ENCODE measurements at regions not wholly inside any gene's neighbourhood (a gene's known extent, or its start where the extent isn't known, plus 50 kb on each side); places are given as distances from the start of the nearest gene placed in this dataset.
"Not testable (repeated sequence)": the region's sequence is repeated elsewhere in the genome, so short reads cannot be mapped to it uniquely, and the experiment has no call there.

DNA sequence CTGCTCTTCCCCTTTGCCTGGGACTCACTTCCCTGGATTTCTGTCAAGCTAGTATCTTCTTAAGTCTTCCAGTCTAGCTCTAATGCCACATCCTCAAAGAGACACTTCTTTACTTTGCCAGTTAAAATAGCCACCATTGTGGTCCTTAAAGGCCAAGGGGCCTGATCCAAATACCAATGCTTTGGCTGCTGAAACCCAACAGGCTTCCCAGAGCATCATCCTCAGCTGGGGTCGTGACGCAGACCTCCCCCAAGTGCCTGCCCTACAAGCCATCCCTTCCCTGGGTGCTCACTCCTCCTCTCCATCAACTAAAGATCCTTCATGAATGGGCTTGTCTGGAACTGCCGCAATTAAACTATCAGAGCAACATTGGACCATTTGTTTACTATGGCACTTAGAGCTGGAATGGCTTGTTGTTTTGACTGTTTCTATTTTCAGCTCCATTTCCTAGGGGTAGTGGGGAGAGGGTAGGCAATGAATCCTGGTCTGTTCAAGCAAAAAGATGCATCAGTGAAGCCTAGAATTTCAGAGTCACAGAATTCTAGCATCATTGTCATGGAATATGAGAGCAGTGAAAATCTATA lies 79.6 kb upstream of the SIRPA start:
- in situ Hi-C loops (cut with HindIII; ENCODE audit: low pct_unique_long_range_greater_than_20kb, low sequenced_read_pairs) = no loop called here

DNA sequence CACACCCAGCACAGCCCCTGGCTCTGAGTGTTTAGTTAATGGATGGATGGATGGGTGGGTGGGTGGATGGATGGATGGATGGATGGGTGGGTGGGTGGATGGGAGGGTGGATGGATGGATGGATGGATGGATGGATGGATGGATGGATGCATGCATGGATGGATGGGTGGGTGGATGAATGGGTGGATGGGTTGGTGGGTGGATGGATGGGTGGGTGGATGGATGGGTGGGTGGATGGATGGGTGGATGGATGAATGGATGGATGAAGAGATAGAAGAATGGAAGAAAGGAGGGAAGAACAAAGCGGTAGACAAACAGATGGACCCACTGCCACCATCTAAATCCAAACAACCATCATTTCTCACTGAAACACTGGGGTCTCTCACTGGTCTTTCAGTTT lies 80.3 kb upstream of the SIRPA start:
- in situ Hi-C loops (cut with HindIII; ENCODE audit: low pct_unique_long_range_greater_than_20kb, low sequenced_read_pairs); DNase-seq (ENCODE audit: low read depth, low spot score): not testable (repeated sequence)

More for the DNA sequence above, 79.6 kb upstream of the SIRPA start:
- DNase-seq (ENCODE audit: low read depth, low spot score) = no peak

GRCh38 chr20:1813674-1814635 lies 81.3 kb upstream of the SIRPA start:
- DNase-seq (ENCODE audit: low read depth, low spot score) = no peak
- in situ Hi-C loops (cut with HindIII; ENCODE audit: low pct_unique_long_range_greater_than_20kb, low sequenced_read_pairs) = no loop called here

- in situ Hi-C loops (cut with HindIII; ENCODE audit: low pct_unique_long_range_greater_than_20kb, low sequenced_read_pairs) = no loop called here
- no peak for DNase-seq (ENCODE audit: low read depth, low spot score)
Measured at GRCh38 chr20:1813101-1813529, 82.1 kb upstream of the SIRPA start.

DNA sequence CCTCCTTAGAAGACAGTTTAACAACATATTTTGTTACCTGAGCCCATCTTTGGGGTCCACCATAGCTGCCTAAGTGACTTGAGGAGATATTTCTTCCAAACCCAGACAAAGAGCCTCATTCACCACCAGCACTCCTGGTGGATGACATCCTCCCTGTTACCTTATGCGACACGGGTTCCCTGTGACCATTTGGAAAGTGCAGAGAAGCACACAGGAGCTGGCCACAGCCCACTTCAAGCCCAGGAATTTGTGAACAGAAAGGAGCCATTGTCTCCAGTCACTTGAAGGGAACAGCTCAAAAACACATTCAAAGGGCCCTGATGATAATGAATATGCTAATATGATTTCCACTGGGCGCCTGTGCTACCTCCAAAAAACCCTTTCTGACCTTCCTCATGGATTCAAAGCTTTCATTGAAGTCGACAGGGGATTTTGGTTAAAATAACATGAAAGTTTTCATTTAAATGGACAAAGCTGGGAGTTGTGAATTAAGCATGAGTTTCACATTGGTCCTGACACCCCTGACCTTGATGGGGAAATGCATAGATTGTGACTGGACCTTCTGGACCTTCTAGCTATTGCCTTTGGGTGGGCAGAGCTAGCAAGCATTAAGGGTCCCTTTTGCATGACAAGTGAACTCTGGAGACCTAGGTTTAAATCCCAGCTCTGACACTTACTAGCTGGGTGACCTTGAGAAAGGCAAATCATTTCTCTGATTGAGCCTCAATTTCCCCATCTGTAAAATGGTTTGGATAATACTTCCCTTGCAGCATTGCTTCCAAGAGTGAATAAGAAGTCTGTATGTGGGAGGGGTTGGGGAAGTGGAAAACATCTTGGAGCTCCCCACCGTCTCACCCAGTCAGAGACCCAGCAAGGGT lies 83.3 kb upstream of the SIRPA start:
- DNase-seq (ENCODE audit: low read depth, low spot score) = peak; percentile 84
- in situ Hi-C loops (cut with HindIII; ENCODE audit: low pct_unique_long_range_greater_than_20kb, low sequenced_read_pairs) = no loop called here

DNA sequence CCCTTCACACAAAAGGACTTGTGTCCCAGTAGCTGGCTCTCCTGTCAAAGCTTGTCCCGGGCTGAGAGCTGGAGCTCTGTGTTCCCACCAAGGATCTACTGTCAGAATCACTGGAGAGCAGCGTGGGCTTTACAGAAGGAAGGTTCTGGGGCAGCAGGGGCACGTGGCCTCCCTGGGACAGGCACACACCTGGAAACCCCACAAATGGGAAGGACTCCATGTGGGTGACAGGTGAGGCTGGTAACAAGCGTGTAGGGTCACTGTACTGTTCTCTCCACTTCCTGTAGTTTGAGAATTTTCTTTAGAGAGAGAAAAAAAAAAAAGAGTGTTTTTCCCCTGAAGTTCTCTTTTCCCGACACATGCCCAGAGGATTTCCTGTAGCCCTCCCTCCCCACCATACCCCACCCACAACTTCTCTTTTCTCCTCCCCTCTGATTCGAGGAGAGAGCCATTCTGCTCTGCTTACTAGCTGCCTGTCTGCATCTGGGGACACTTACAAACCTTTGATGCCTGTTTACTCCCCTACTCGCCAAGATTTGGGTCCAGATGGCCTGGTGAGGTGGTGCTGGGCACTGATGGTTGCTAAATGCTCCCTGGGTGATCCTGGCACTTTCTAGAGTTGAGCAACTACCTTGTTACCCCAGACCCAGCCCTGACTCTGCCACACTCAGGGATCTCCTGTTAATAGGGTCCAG lies 84.1 kb upstream of the SIRPA start:
- DNase-seq (ENCODE audit: low read depth, low spot score) = no peak
- in situ Hi-C loops (cut with HindIII; ENCODE audit: low pct_unique_long_range_greater_than_20kb, low sequenced_read_pairs) = no loop called here

- in situ Hi-C loops (cut with HindIII; ENCODE audit: low pct_unique_long_range_greater_than_20kb, low sequenced_read_pairs) = no loop called here
- no peak for DNase-seq (ENCODE audit: low read depth, low spot score)
Measured at GRCh38 chr20:1810572-1810925, 84.7 kb upstream of the SIRPA start.

GRCh38 chr20:1809611-1810510 lies 85.3 kb upstream of the SIRPA start:
- in situ Hi-C loops (cut with HindIII; ENCODE audit: low pct_unique_long_range_greater_than_20kb, low sequenced_read_pairs) = no loop called here
- no peak for DNase-seq (ENCODE audit: low read depth, low spot score)

DNA sequence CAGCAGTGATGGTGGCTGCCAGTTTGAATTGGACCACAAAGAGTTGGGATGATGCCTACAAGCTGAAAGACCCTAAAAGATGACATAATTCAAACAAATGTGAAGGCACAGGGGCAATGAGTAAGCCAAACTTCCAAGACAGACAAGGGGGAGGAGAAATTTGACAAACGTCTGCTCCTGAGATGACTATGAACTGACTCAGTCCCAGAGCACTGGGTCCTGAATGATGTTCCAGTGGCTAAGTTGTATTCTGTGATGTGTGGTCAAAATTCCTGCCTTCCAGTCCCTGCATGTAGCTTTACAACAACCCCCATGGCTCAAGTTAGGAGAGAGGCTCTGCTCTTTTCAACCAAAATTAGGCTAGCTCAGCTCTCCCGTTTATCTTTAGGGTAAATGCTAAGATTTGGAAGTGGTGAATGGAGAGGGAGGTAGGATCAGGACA lies 86.1 kb upstream of the SIRPA start:
- in situ Hi-C loops (cut with HindIII; ENCODE audit: low pct_unique_long_range_greater_than_20kb, low sequenced_read_pairs) = no loop called here

DNA sequence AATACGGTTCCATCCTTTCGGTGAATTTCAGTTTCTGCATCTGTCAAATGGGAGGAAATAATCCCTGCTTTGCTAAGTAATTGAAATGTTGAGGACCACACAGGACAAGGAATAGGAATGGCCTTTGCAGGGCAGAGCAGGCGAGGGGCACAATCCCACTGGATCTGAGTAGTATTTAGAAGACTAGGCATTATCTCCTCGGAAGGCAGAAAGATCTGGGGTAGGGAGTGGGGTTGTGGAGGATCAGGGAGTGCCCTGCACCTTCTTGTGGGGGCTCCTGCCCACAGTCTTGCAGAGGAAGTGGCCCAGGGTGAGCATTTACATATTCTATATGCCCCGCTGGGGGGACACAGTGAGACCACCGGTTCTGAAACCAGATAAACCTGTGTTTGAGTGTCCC lies 87.1 kb upstream of the SIRPA start:
- in situ Hi-C loops (cut with HindIII; ENCODE audit: low pct_unique_long_range_greater_than_20kb, low sequenced_read_pairs) = no loop called here

More for the DNA sequence above, 86.1 kb upstream of the SIRPA start:
- DNase-seq (ENCODE audit: low read depth, low spot score) = no peak

DNA sequence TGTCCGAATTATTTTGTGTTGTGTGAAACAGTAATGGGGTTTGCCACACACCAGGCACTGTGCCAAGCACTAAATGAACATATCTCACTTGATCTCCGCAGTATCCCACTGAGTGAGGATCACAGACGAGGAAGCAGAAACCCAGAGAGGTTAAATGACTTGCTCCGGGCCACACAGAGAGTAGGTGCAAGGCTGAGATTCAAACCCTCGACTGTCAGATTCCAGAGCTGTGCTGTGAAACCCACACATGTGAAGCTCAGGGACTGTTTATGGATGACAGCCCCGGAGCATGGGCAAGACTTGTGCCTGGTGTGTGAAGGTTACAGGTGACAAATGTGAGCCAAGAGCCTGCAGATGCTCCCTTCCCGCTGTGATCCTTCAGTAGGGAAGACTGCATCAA lies 87.8 kb upstream of the SIRPA start:
- in situ Hi-C loops (cut with HindIII; ENCODE audit: low pct_unique_long_range_greater_than_20kb, low sequenced_read_pairs) = no loop called here
- DNase-seq (ENCODE audit: low read depth, low spot score) = no peak

More for the DNA sequence above, 87.1 kb upstream of the SIRPA start:
- DNase-seq (ENCODE audit: low read depth, low spot score) = no peak

DNA sequence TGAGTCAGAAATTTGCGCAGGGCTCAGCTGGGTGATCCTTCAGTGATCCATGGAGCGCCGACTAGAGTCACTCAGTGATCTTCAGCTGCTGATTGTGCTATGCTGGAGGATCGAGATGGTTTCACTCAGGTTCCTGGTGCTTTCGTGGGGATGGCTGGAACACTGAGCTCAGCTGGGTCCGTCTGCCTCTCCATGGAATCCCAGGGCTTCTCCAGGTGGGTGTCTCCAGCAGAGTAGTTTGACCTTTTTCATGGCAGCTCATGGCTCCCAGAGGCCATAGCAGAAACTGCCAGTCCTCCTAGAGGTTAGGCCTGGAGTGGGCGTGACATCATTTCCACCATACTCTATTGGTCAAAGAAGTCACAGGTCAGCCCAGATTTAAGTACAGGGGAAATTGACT lies 88.8 kb upstream of the SIRPA start:
- DNase-seq (ENCODE audit: low read depth, low spot score) = peak; percentile 28
- in situ Hi-C loops (cut with HindIII; ENCODE audit: low pct_unique_long_range_greater_than_20kb, low sequenced_read_pairs) = no loop called here

- in situ Hi-C loops (cut with HindIII; ENCODE audit: low pct_unique_long_range_greater_than_20kb, low sequenced_read_pairs) = no loop called here
- no peak for DNase-seq (ENCODE audit: low read depth, low spot score)
Measured at GRCh38 chr20:1805816-1806215, 89.4 kb upstream of the SIRPA start.

GRCh38 chr20:1805161-1805581 lies 90.0 kb upstream of the SIRPA start:
- DNase-seq (ENCODE audit: low read depth, low spot score) = no peak
- in situ Hi-C loops (cut with HindIII; ENCODE audit: low pct_unique_long_range_greater_than_20kb, low sequenced_read_pairs) = no loop called here

DNA sequence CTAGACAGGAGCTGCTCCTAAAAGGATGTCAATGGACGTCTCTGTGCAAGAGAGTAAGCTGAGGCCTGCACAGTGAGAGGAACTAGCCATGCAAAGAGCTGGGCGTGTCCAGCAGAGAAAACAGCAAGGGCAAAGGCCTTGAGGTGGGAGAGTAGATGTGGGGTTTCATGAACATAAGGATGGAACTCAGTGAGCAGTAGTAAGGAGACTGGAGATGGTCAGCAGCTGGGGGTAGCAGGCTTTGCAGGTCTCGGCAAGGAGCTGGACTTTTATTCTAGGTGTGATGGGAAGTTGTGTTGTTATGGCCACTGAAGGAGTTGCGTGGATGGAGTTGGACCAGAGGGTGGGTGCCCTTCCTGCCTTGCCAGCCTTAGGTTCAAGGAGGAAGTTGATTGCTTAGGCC lies 90.7 kb upstream of the SIRPA start:
- DNase-seq (ENCODE audit: low read depth, low spot score) = no peak

DNA sequence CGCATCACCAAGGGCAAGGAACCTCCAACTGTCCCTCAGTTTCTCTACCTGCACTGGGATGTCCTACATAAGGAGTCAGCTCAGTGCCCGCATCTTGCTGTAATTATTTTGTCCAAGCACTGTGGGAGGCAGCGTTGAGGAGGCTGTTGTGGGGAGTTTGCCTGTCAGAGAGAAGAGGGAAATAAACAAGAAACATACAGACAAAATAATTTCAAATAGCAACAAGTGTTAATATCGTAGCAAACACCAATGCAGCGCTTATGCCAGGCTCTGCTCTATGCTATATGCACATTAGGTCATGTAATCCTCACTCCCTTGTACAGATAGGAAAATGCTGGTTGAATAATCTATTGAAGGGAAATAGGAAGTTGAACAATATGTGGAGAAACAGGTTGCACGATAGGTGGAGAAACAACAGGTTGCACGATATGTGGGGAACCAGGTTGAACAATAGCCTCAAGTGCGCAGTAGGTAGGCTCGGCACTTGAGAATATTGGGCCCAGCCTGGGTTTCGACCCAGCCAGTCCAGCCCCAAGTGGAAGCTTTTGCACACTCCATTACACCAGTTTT lies 91.2 kb upstream of the SIRPA start:
- no peak for DNase-seq (ENCODE audit: low read depth, low spot score)
- in situ Hi-C loops (cut with HindIII; ENCODE audit: low pct_unique_long_range_greater_than_20kb, low sequenced_read_pairs) = no loop called here

More for the DNA sequence above, 90.7 kb upstream of the SIRPA start:
- in situ Hi-C loops (cut with HindIII; ENCODE audit: low pct_unique_long_range_greater_than_20kb, low sequenced_read_pairs) = no loop called here

All from SK-MEL-5 (cell line).